ENCODE measurements at regions not wholly inside any gene's neighbourhood (a gene's known extent, or its start where the extent isn't known, plus 50 kb on each side); places are given as distances from the start of the nearest gene placed in this dataset.

GRCh38 chr7:418636-419280 is 100.9 kb downstream of the PDGFA start:
- intact Hi-C loops (cut with DNase I; ENCODE audit: low total_unique reads): no loop called here
- H3K4me1 ChIP-seq: no peaks in the 10 kb centered on the region
- no peaks in the 10 kb centered on the region for H3K36me3 ChIP-seq
- peaks cover 8 to 22% of the 10 kb centered on the region in 2 donors for H3K9me3 ChIP-seq
- TF ChIP-seq CTCF (IDR thresholded peaks at IDR 0.05) (no peak), POLR2A (IDR thresholded peaks at IDR 0.05) (no peak), POLR2AphosphoS5 (IDR thresholded peaks at IDR 0.05) (peak in 2 of 3 donors; percentile 21 to 39)
- H3K27me3 ChIP-seq: no peaks in the 10 kb centered on the region
- no peak overlapping the region for H3K4me3 ChIP-seq
- peak; percentile 47 to 75 for DNase-seq (ENCODE audit: low spot score in 2 of 2)
- no peak overlapping the region for H3K27ac ChIP-seq

GRCh38 chr7:420142-421093 is 99.2 kb downstream of the PDGFA start:
- Histone ChIP-seq H3K4me3 (no peak overlapping the region), H3K9me3 (peaks cover 8 to 22% of the 10 kb centered on the region in 2 donors), H3K4me1 (peaks cover 0 to 4% of the 10 kb centered on the region in 2 donors), H3K27me3 (no peaks in the 10 kb centered on the region), H3K27ac (no peak overlapping the region), H3K36me3 (no peaks in the 10 kb centered on the region)
- TF ChIP-seq POLR2A (IDR thresholded peaks at IDR 0.05): no peak
- TF ChIP-seq POLR2AphosphoS5 (IDR thresholded peaks at IDR 0.05): no peak
- TF ChIP-seq CTCF (IDR thresholded peaks at IDR 0.05): no peak
- DNase-seq (ENCODE audit: low spot score in 2 of 2): no peak
- intact Hi-C loops (cut with DNase I; ENCODE audit: low total_unique reads): no loop called here

- H3K4me1 ChIP-seq: peaks cover 0 to 4% of the 10 kb centered on the region in 2 donors
- intact Hi-C loops (cut with DNase I; ENCODE audit: low total_unique reads): no loop called here
Measured at GRCh38 chr7:421136-421991, 98.3 kb downstream of the PDGFA start.

GRCh38 chr7:422191-422885 is 97.3 kb downstream of the PDGFA start:
- intact Hi-C loops (cut with DNase I; ENCODE audit: low total_unique reads): no loop called here
- peaks cover 8 to 9% of the 10 kb centered on the region in 2 donors for H3K9me3 ChIP-seq
- no peak for DNase-seq (ENCODE audit: low spot score in 2 of 2)
- H3K36me3 ChIP-seq: no peaks in the 10 kb centered on the region
- H3K27ac ChIP-seq: no peak overlapping the region
- H3K4me3 ChIP-seq: no peak overlapping the region
- TF ChIP-seq POLR2A (IDR thresholded peaks at IDR 0.05): no peak
- TF ChIP-seq POLR2AphosphoS5 (IDR thresholded peaks at IDR 0.05): no peak
- TF ChIP-seq CTCF (IDR thresholded peaks at IDR 0.05): no peak
- H3K4me1 ChIP-seq: peaks cover 0 to 4% of the 10 kb centered on the region in 2 donors
- H3K27me3 ChIP-seq: peaks cover 0 to 3% of the 10 kb centered on the region in 2 donors

More at GRCh38 chr7:421136-421991, 98.3 kb downstream of the PDGFA start:
- no peaks in the 10 kb centered on the region for H3K36me3 ChIP-seq
- H3K27ac ChIP-seq: no peak overlapping the region
- peaks cover 0 to 3% of the 10 kb centered on the region in 2 donors for H3K27me3 ChIP-seq
- no peak for DNase-seq (ENCODE audit: low spot score in 2 of 2)
- no peak overlapping the region for H3K4me3 ChIP-seq
- peaks cover 8 to 16% of the 10 kb centered on the region in 2 donors for H3K9me3 ChIP-seq
- TF ChIP-seq CTCF (IDR thresholded peaks at IDR 0.05) (no peak), POLR2A (IDR thresholded peaks at IDR 0.05) (no peak), POLR2AphosphoS5 (IDR thresholded peaks at IDR 0.05) (no peak)

Measured in breast epithelium (tissue), 4 donors.